ENCODE measurements at regions not wholly inside any gene's neighbourhood (a gene's known extent, or its start where the extent isn't known, plus 50 kb on each side); places are given as distances from the start of the nearest gene placed in this dataset.

- H3K4me3 ChIP-seq (replicated peaks in 1 of 2; ENCODE audit: low read depth in 2 of 2, low read length in 2 of 2): no peak overlapping the region
- no peak for DNase-seq (ENCODE audit: low read depth in 2 of 2)
- no peak for TF ChIP-seq CTCF (IDR thresholded peaks at IDR 0.05; ENCODE audit: low read depth, low read length)
These were observed 76.9 kb upstream of the PGBD5 start for GRCh38 chr1:230502996-230503395.

GRCh38 chr1:230502306-230502705 is 76.2 kb upstream of the PGBD5 start:
- TF ChIP-seq CTCF (IDR thresholded peaks at IDR 0.05; ENCODE audit: low read depth, low read length): no peak
- H3K4me3 ChIP-seq (replicated peaks in 1 of 2; ENCODE audit: low read depth in 2 of 2, low read length in 2 of 2): no peak overlapping the region
- DNase-seq (ENCODE audit: low read depth in 2 of 2): no peak

- no peak for DNase-seq (ENCODE audit: low read depth in 2 of 2)
- no peak for TF ChIP-seq CTCF (IDR thresholded peaks at IDR 0.05; ENCODE audit: low read depth, low read length)
These were observed 75.7 kb upstream of the PGBD5 start for GRCh38 chr1:230501849-230502248.

GRCh38 chr1:230501242-230501641 is 75.1 kb upstream of the PGBD5 start:
- no peak for TF ChIP-seq CTCF (IDR thresholded peaks at IDR 0.05; ENCODE audit: low read depth, low read length)
- no peak overlapping the region for H3K4me3 ChIP-seq (replicated peaks in 1 of 2; ENCODE audit: low read depth in 2 of 2, low read length in 2 of 2)

More at GRCh38 chr1:230501849-230502248, 75.7 kb upstream of the PGBD5 start:
- no peak overlapping the region for H3K4me3 ChIP-seq (replicated peaks in 1 of 2; ENCODE audit: low read depth in 2 of 2, low read length in 2 of 2)

GRCh38 chr1:230500063-230500462 is 73.9 kb upstream of the PGBD5 start:
- no peak overlapping the region for H3K4me3 ChIP-seq (replicated peaks in 1 of 2; ENCODE audit: low read depth in 2 of 2, low read length in 2 of 2)
- DNase-seq (ENCODE audit: low read depth in 2 of 2): no peak
- no peak for TF ChIP-seq CTCF (IDR thresholded peaks at IDR 0.05; ENCODE audit: low read depth, low read length)

More at GRCh38 chr1:230501242-230501641, 75.1 kb upstream of the PGBD5 start:
- DNase-seq (ENCODE audit: low read depth in 2 of 2): no peak

- no peak overlapping the region for H3K4me3 ChIP-seq (replicated peaks in 1 of 2; ENCODE audit: low read depth in 2 of 2, low read length in 2 of 2)
- TF ChIP-seq CTCF (IDR thresholded peaks at IDR 0.05; ENCODE audit: low read depth, low read length): no peak
- DNase-seq (ENCODE audit: low read depth in 2 of 2): no peak
These were observed 73.4 kb upstream of the PGBD5 start for GRCh38 chr1:230499496-230499895.

GRCh38 chr1:230498704-230499103 is 72.6 kb upstream of the PGBD5 start:
- TF ChIP-seq CTCF (IDR thresholded peaks at IDR 0.05; ENCODE audit: low read depth, low read length): no peak
- no peak for DNase-seq (ENCODE audit: low read depth in 2 of 2)
- H3K4me3 ChIP-seq (replicated peaks in 1 of 2; ENCODE audit: low read depth in 2 of 2, low read length in 2 of 2): no peak overlapping the region
